Mammary epithelial cell (primary cell): ENCODE measurements at regions not wholly inside any gene's neighbourhood (a gene's known extent, or its start where the extent isn't known, plus 50 kb on each side); places are given as distances from the start of the nearest gene placed in this dataset.

Experiments used
- EZH2 ChIP-seq: IDR thresholded peaks from 2 replicates; pipeline ENCODE4 v1.6.1; 2012; ENCODE audit warnings: low read length, inconsistent platforms, borderline replicate concordance
- TF ChIP-seq, protein P1 (sequence below), 2 donors: IDR thresholded peaks in 1 of 2; conservative IDR thresholded peaks in 1 of 2; 2 replicates each; pipeline ENCODE4 v1.5.1; 2011 to 2012; ENCODE audit warnings: inconsistent platforms in 2 of 2, low read length in 2 of 2, mild to moderate bottlenecking in 2 of 2, control low read depth in 1 of 2, low read depth in 1 of 2; ENCODE audit not compliant: insufficient read depth in 1 of 2; ENCODE audit errors: extremely low read depth in 1 of 2

DNA sequence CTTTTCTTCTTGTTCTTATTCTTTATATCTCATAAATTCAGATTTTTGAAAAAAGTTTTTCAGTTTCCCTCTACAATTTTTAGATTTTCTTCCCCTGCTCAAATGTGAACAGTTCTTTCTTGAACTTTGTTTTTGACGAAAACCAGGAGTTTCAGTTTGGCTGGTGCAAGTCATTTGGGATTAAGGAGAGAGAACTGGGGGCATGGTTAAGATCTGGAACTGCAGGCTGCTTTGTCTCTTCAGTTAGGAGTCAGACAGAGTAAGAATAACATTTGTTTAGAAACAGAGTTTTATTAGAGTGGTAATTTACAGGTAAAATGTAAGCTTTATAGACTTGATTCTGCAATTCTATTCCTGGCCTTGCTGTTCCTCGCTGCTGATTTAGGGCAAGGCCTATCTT is 310.5 kb upstream of the C2CD4B start:
- TF ChIP-seq, protein P1, sequence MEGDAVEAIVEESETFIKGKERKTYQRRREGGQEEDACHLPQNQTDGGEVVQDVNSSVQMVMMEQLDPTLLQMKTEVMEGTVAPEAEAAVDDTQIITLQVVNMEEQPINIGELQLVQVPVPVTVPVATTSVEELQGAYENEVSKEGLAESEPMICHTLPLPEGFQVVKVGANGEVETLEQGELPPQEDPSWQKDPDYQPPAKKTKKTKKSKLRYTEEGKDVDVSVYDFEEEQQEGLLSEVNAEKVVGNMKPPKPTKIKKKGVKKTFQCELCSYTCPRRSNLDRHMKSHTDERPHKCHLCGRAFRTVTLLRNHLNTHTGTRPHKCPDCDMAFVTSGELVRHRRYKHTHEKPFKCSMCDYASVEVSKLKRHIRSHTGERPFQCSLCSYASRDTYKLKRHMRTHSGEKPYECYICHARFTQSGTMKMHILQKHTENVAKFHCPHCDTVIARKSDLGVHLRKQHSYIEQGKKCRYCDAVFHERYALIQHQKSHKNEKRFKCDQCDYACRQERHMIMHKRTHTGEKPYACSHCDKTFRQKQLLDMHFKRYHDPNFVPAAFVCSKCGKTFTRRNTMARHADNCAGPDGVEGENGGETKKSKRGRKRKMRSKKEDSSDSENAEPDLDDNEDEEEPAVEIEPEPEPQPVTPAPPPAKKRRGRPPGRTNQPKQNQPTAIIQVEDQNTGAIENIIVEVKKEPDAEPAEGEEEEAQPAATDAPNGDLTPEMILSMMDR (conservative IDR thresholded peaks at IDR 0.05 in 1 of 2, IDR thresholded peaks at IDR 0.05 in 1 of 2; ENCODE audit: extremely low read depth in 1 of 2, insufficient read depth in 1 of 2, low read depth in 1 of 2, low read length in 2 of 2): no peak
- TF ChIP-seq EZH2: no peak
